ENCODE measurements at regions not wholly inside any gene's neighbourhood (a gene's known extent, or its start where the extent isn't known, plus 50 kb on each side); places are given as distances from the start of the nearest gene placed in this dataset.

GRCh38 chr16:87212026-87212425 lies 105.2 kb downstream of the C16orf95 start:
- TF ChIP-seq CTCF (IDR thresholded peaks at IDR 0.05) = no peak
- TF ChIP-seq ZFX (IDR thresholded peaks at IDR 0.05; ENCODE audit: borderline replicate concordance) = no peak

Measured in 22Rv1 (cell line).